Lower leg skin (tissue), 3 donors: ENCODE measurements at regions not wholly inside any gene's neighbourhood (a gene's known extent, or its start where the extent isn't known, plus 50 kb on each side); places are given as distances from the start of the nearest gene placed in this dataset.

ENCODE experiments used
- CTCF ChIP-seq, 3 donors: fragments of 450-650 bp; IDR thresholded peaks; one replicate each; pipeline ENCODE4 v1.5.1; 2016; ENCODE audit warnings: antibody characterized with exemption in 3 of 3, mild to moderate bottlenecking in 3 of 3, moderate library complexity in 2 of 3
- POLR2A ChIP-seq, 2 donors: fragments of 450-650 bp; IDR thresholded peaks; one replicate each; pipeline ENCODE4 v1.6.1; 2016 to 2017; ENCODE audit warnings: antibody characterized with exemption in 2 of 2, mild to moderate bottlenecking in 1 of 2, moderate library complexity in 1 of 2

DNA sequence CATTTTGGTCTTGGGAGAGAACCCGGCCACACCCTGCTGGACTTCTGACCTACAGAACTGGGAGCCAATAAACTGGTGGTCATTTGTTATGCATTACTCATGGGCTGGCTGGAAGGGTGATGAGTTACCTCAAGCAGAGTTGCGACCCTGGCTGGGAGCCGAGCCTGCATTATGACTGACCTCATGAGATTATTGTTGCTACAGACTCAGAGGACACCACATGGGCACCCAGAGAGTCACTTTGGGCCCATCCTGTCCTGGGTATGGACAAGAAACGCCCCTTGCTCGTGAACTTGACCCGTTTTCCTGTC, 531.7 kb downstream of the TBC1D22A start:
- TF ChIP-seq CTCF (IDR thresholded peaks at IDR 0.05): no peak
- TF ChIP-seq POLR2A (IDR thresholded peaks at IDR 0.05): no peak
